ENCODE measurements at regions not wholly inside any gene's neighbourhood (a gene's known extent, or its start where the extent isn't known, plus 50 kb on each side); places are given as distances from the start of the nearest gene placed in this dataset.
A peak's percentile ranks its signal among the peaks of the same experiment; 100 is the strongest.

- CTCF ChIA-PET, result no interaction called here
- Histone ChIP-seq H3K9me3 (ENCODE audit: low read depth, low read length, poor library complexity, severe bottlenecking) (no peaks in the 10 kb centered on the region), H3K27me3 (replicated peaks; ENCODE audit: insufficient read depth, low read depth, low read length, poor library complexity) (no peaks in the 10 kb centered on the region), H3K36me3 (ENCODE audit: insufficient read depth, low read length, poor library complexity, severe bottlenecking) (no peaks in the 10 kb centered on the region), H3K4me3 (ENCODE audit: low read depth, low read length, poor library complexity, severe bottlenecking) (peak overlapping the region; percentile 56), H3K27ac (ENCODE audit: low read depth, low read length, poor library complexity, severe bottlenecking) (peak overlapping the region; percentile 93), H3K4me1 (ENCODE audit: insufficient read depth, low read length, poor library complexity, severe bottlenecking) (peaks cover 21% of the 10 kb centered on the region)
- POLR2A ChIA-PET (ENCODE audit: low non-redundant PET), result no interaction called here
- no TSS peak for BruUV-seq (replicated peaks)
- intact Hi-C loops (cut with micrococcal nuclease; ENCODE audit: unreplicated experiment), result loop anchor here (10.0 kb wide), 2 partner anchors 115 to 385 kb away; a partner anchor contains a TSS
- peak; percentile 27 for DNase-seq (ENCODE audit: low spot score)
- TF ChIP-seq, protein P1, sequence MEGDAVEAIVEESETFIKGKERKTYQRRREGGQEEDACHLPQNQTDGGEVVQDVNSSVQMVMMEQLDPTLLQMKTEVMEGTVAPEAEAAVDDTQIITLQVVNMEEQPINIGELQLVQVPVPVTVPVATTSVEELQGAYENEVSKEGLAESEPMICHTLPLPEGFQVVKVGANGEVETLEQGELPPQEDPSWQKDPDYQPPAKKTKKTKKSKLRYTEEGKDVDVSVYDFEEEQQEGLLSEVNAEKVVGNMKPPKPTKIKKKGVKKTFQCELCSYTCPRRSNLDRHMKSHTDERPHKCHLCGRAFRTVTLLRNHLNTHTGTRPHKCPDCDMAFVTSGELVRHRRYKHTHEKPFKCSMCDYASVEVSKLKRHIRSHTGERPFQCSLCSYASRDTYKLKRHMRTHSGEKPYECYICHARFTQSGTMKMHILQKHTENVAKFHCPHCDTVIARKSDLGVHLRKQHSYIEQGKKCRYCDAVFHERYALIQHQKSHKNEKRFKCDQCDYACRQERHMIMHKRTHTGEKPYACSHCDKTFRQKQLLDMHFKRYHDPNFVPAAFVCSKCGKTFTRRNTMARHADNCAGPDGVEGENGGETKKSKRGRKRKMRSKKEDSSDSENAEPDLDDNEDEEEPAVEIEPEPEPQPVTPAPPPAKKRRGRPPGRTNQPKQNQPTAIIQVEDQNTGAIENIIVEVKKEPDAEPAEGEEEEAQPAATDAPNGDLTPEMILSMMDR (conservative IDR thresholded peaks at IDR 0.05; ENCODE audit: low read depth, low read length), result no peak
- no peak for TF ChIP-seq EZH2 (IDR thresholded peaks at IDR 0.05; ENCODE audit: borderline replicate concordance, low read depth, low read length, poor library complexity, severe bottlenecking)
These were observed 83.0 kb downstream of the HFE start for GRCh38 chr6:26170181-26170580.

DNA sequence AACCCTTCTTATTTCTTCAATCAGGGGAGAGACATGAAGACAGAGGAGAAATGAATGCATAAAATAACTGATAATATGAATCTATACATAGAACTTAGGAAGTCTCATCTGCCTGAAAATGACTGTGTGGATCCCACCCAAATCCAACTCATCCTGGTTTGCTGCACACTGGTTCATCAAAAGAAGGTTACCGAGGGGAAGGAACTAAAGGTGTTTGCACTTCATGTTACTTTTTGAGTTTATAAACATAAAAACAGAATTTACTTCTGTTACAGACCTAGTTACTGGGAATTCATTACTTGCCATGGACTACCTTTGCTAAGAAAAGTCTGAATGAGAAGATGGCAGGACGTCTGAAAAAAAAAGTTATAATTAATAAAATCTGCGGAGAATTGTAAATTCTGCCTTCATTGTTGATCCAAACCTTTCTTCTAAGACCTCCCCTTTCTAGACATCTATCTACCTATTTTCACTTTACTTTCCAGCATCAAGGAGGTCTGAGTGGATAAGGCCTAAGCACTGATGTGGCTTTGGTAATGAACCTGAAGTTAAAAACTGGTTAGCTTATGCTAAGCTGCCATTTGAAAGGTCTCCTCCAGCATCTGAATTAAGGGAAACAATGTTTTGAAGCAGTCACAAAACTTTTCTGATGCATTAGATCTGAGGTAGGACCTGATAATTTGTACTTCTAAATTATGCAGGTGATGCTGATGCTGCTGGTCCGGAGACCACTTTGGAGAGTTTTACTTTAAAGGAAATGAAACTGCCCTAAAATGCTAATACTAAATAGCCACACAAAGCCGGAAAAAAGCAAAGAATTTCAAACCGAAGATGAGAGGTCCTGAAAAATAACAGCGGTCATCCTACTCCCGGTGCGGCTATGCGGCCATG lies 84.0 kb downstream of the HFE start:
- Histone ChIP-seq H3K27me3 (replicated peaks; ENCODE audit: insufficient read depth, low read depth, low read length, poor library complexity) (no peaks in the 10 kb centered on the region), H3K36me3 (ENCODE audit: insufficient read depth, low read length, poor library complexity, severe bottlenecking) (no peaks in the 10 kb centered on the region), H3K9me3 (ENCODE audit: low read depth, low read length, poor library complexity, severe bottlenecking) (no peaks in the 10 kb centered on the region), H3K4me1 (ENCODE audit: insufficient read depth, low read length, poor library complexity, severe bottlenecking) (peaks cover 30% of the 10 kb centered on the region), H3K27ac (ENCODE audit: low read depth, low read length, poor library complexity, severe bottlenecking) (peak overlapping the region; percentile 93), H3K4me3 (ENCODE audit: low read depth, low read length, poor library complexity, severe bottlenecking) (peak overlapping the region; percentile 56)
- intact Hi-C loops (cut with micrococcal nuclease; ENCODE audit: unreplicated experiment), result loop anchor here (10.0 kb wide), 2 partner anchors 114 to 384 kb away; a partner anchor contains a TSS
- no peak for DNase-seq (ENCODE audit: low spot score)
- ChIA-PET POLR2A (ENCODE audit: low non-redundant PET) (interaction anchor here (0.6 kb wide), 2 partner anchors 26 to 47 kb away, joined by 3 to 6 read pairs; a partner anchor contains a TSS), CTCF (no interaction called here)
- BruUV-seq (replicated peaks), result TSS peak; percentile 67
- TF ChIP-seq, protein P1 (conservative IDR thresholded peaks at IDR 0.05; ENCODE audit: low read depth, low read length), result no peak
- no peak for TF ChIP-seq EZH2 (IDR thresholded peaks at IDR 0.05; ENCODE audit: borderline replicate concordance, low read depth, low read length, poor library complexity, severe bottlenecking)

DNA sequence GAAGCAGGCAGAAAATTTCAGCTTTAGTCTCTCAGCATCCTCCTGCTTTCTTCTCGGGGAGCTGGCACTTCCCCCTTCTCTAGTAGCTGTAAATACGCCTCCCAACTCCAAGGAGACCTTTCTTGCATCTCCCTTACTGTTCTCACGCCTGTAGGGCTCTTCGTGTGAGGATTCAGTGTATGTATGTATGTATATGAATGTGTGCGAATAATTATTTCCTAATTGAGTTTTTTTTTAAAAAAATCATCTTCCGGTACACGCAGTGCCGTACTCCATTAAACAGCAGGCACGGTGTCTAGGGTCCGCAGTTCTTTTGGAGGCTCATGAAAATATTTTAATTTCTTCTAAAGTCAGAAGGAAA lies 85.4 kb downstream of the HFE start:
- no peak for TF ChIP-seq EZH2 (IDR thresholded peaks at IDR 0.05; ENCODE audit: borderline replicate concordance, low read depth, low read length, poor library complexity, severe bottlenecking)
- TF ChIP-seq, protein P1 (conservative IDR thresholded peaks at IDR 0.05; ENCODE audit: low read depth, low read length), result no peak
- Histone ChIP-seq H3K4me1 (ENCODE audit: insufficient read depth, low read length, poor library complexity, severe bottlenecking) (peaks cover 31% of the 10 kb centered on the region), H3K4me3 (ENCODE audit: low read depth, low read length, poor library complexity, severe bottlenecking) (peak overlapping the region; percentile 56), H3K27me3 (replicated peaks; ENCODE audit: insufficient read depth, low read depth, low read length, poor library complexity) (no peaks in the 10 kb centered on the region), H3K27ac (ENCODE audit: low read depth, low read length, poor library complexity, severe bottlenecking) (peak overlapping the region; percentile 93), H3K36me3 (ENCODE audit: insufficient read depth, low read length, poor library complexity, severe bottlenecking) (no peaks in the 10 kb centered on the region), H3K9me3 (ENCODE audit: low read depth, low read length, poor library complexity, severe bottlenecking) (no peaks in the 10 kb centered on the region)
- DNase-seq (ENCODE audit: low spot score), result peak; percentile 70
- CTCF ChIA-PET, result no interaction called here
- POLR2A ChIA-PET (ENCODE audit: low non-redundant PET), result no interaction called here
- BruUV-seq (replicated peaks), result TSS peak; percentile 44
- intact Hi-C loops (cut with micrococcal nuclease; ENCODE audit: unreplicated experiment), result loop anchor here (10.0 kb wide), 2 partner anchors 112 to 382 kb away; a partner anchor contains a TSS

Data from A673 (cell line).